Liver (tissue), 8 donors: ENCODE measurements at regions not wholly inside any gene's neighbourhood (a gene's known extent, or its start where the extent isn't known, plus 50 kb on each side); places are given as distances from the start of the nearest gene placed in this dataset.

ENCODE experiments used
- DNase-seq: peaks from one replicate; pipeline ENCODE4 v3.0.0-alpha.2; 2017; ENCODE audit warnings: low spot score
- H3K27ac ChIP-seq, 2 donors: one replicate each; pipeline ENCODE4 v1.7.0; 2013; ENCODE audit warnings: inconsistent platforms in 2 of 2, low read length in 2 of 2, control low read depth in 1 of 2, low read depth in 1 of 2, mild to moderate bottlenecking in 1 of 2
- H3K27me3 ChIP-seq, 4 donors: one replicate each; pipeline versions ENCODE4 v1.6.1 to v1.7.0; 2013; ENCODE audit warnings: low read length in 3 of 4, inconsistent platforms in 1 of 4, mild to moderate bottlenecking in 1 of 4, moderate library complexity in 1 of 4; ENCODE audit not compliant: control insufficient read depth in 4 of 4, insufficient read depth in 4 of 4
- H3K36me3 ChIP-seq, 4 donors: one replicate each; pipeline versions ENCODE4 v1.6.1 to v1.7.0; 2013; ENCODE audit warnings: low read length in 3 of 4, mild to moderate bottlenecking in 3 of 4, low read depth in 1 of 4, moderate library complexity in 1 of 4; ENCODE audit not compliant: control insufficient read depth in 4 of 4, insufficient read depth in 3 of 4
- H3K4me1 ChIP-seq, 4 donors: one replicate each; pipeline versions ENCODE4 v1.6.1 to v1.7.0; 2013; ENCODE audit warnings: low read length in 3 of 4, mild to moderate bottlenecking in 3 of 4, moderate library complexity in 1 of 4; ENCODE audit not compliant: control insufficient read depth in 4 of 4, insufficient read depth in 4 of 4
- H3K4me3 ChIP-seq, 3 donors: one replicate each; pipeline versions ENCODE4 v1.6.1 to v1.7.0; 2013; ENCODE audit warnings: low read length in 3 of 3, control low read depth in 1 of 3, low read depth in 1 of 3, mild to moderate bottlenecking in 1 of 3
- H3K9ac ChIP-seq, 2 donors: one replicate each; pipeline ENCODE4 v1.7.0; 2013; ENCODE audit warnings: low read length in 2 of 2, mild to moderate bottlenecking in 2 of 2, moderate library complexity in 2 of 2, control low read depth in 1 of 2, low read depth in 1 of 2
- H3K9me3 ChIP-seq, 4 donors: one replicate each; pipeline versions ENCODE4 v1.6.1 to v1.7.0; 2013; ENCODE audit warnings: low read length in 3 of 4; ENCODE audit not compliant: control insufficient read depth in 4 of 4
- EGR1 ChIP-seq, 2 donors: IDR thresholded peaks; 2 replicates each; pipeline ENCODE4 v1.6.1; 2016 to 2018; ENCODE audit warnings: antibody characterized with exemption in 2 of 2, low read depth in 2 of 2
- FOXA1 ChIP-seq: IDR thresholded peaks from 2 replicates; pipeline ENCODE4 v1.6.1; 2016; ENCODE audit warnings: antibody characterized with exemption
- FOXA2 ChIP-seq: IDR thresholded peaks from 2 replicates; pipeline ENCODE4 v1.6.1; 2016; ENCODE audit warnings: antibody characterized with exemption
- GABPA ChIP-seq, 2 donors: IDR thresholded peaks in 1 of 2; conservative IDR thresholded peaks in 1 of 2; 2 replicates each; pipeline ENCODE4 v1.6.1; 2016; ENCODE audit warnings: antibody characterized with exemption in 2 of 2, mild to moderate bottlenecking in 1 of 2, moderate library complexity in 1 of 2
- HNF4A ChIP-seq, 2 donors: conservative IDR thresholded peaks; 2 replicates each; pipeline ENCODE4 v1.6.1; 2016; ENCODE audit warnings: antibody characterized with exemption in 2 of 2, mild to moderate bottlenecking in 2 of 2
- HNF4G ChIP-seq: IDR thresholded peaks from 2 replicates; pipeline ENCODE4 v1.6.1; 2016; ENCODE audit warnings: antibody characterized with exemption
- JUND ChIP-seq, 2 donors: IDR thresholded peaks; 2 replicates each; pipeline ENCODE4 v1.6.1; 2016; ENCODE audit warnings: antibody characterized with exemption in 2 of 2
- MAX ChIP-seq: IDR thresholded peaks from 2 replicates; pipeline ENCODE4 v1.6.1; 2016; ENCODE audit warnings: antibody characterized with exemption
- NR2F2 ChIP-seq: IDR thresholded peaks from 2 replicates; pipeline ENCODE4 v1.6.1; 2016; ENCODE audit warnings: antibody characterized with exemption
- RAD21 ChIP-seq, 2 donors: IDR thresholded peaks; 2 replicates each; pipeline ENCODE4 v1.6.1; 2016; ENCODE audit warnings: antibody characterized with exemption in 2 of 2, mild to moderate bottlenecking in 2 of 2
- RXRA ChIP-seq, 2 donors: IDR thresholded peaks; 2 replicates each; pipeline ENCODE4 v1.6.1; 2017 to 2018; ENCODE audit warnings: antibody characterized with exemption in 2 of 2, mild to moderate bottlenecking in 1 of 2
- SP1 ChIP-seq: IDR thresholded peaks from 2 replicates; pipeline ENCODE4 v1.6.1; 2018; ENCODE audit warnings: antibody characterized with exemption, mild to moderate bottlenecking
- TAF1 ChIP-seq: conservative IDR thresholded peaks from 2 replicates; pipeline ENCODE4 v1.6.1; 2016; ENCODE audit warnings: antibody characterized with exemption, mild to moderate bottlenecking
- YY1 ChIP-seq: IDR thresholded peaks from 2 replicates; pipeline ENCODE4 v1.6.1; 2016; ENCODE audit warnings: antibody characterized with exemption, mild to moderate bottlenecking
- WGBS: extraction: QIAGEN DNeasy Blood & Tissue Kit; methylation state at CpG from one replicate; pipeline ENCODE4 v1.1.7; 2013; 5-methylcytosine and 5-hydroxymethylcytosine counted together
- TF ChIP-seq, protein P1 (sequence below): fragments of 150-350 bp; IDR thresholded peaks from 2 replicates; pipeline ENCODE4 v1.5.1; 2017; ENCODE audit warnings: improper control_type of control experiment, low read depth, low read length; ENCODE audit not compliant: missing input control
- TF ChIP-seq, protein P2 (sequence below): IDR thresholded peaks from 2 replicates; pipeline ENCODE4 v1.6.1; 2016; ENCODE audit warnings: antibody characterized with exemption
- TF ChIP-seq, protein P3 (sequence below): IDR thresholded peaks from 2 replicates; pipeline ENCODE4 v1.6.1; 2016; ENCODE audit warnings: antibody characterized with exemption, mild to moderate bottlenecking
- TF ChIP-seq, protein P4 (sequence below): IDR thresholded peaks from 2 replicates; pipeline ENCODE4 v1.6.1; 2016; ENCODE audit warnings: antibody characterized with exemption
- donor health status: healthy.
- donor health status: healthy.
- donor health status: healthy.
- donor health status: healthy.
- donor health status: healthy.

DNA sequence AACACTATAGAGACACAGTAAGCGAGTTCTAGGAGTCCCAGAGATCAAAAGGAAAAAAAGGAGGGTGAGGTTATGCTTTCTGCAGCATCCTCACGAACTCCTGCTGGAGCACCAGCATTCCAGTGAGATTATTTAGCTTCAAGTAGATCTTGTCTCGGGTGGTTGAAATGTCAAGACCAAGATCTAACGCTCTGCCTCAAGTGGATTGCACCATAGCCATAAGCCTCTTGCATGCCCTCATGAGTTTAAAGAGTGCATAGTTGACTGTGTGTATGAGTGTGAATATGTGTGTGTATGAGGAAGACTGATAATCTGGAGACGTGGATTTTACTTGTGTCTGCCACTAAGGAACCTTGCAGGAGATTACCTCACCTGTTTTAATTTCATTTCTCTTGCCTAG lies 335.3 kb upstream of the ADAMTSL1 start:
- H3K9ac ChIP-seq = no peak overlapping the region
- no peak overlapping the region for H3K4me3 ChIP-seq
- no peaks in the 10 kb centered on the region for H3K9me3 ChIP-seq
- TF ChIP-seq RXRA (IDR thresholded peaks at IDR 0.05) (no peak), TAF1 (no peak), FOXA2 (no peak), JUND (IDR thresholded peaks at IDR 0.05) (no peak), YY1 (no peak), HNF4A (conservative IDR thresholded peaks at IDR 0.05) (no peak), FOXA1 (no peak), MAX (no peak), RAD21 (IDR thresholded peaks at IDR 0.05) (no peak), EGR1 (IDR thresholded peaks at IDR 0.05; ENCODE audit: low read depth in 2 of 2) (no peak), SP1 (no peak), NR2F2 (no peak), HNF4G (no peak), GABPA (IDR thresholded peaks at IDR 0.05 in 1 of 2, conservative IDR thresholded peaks at IDR 0.05 in 1 of 2) (no peak)
- TF ChIP-seq, protein P1, sequence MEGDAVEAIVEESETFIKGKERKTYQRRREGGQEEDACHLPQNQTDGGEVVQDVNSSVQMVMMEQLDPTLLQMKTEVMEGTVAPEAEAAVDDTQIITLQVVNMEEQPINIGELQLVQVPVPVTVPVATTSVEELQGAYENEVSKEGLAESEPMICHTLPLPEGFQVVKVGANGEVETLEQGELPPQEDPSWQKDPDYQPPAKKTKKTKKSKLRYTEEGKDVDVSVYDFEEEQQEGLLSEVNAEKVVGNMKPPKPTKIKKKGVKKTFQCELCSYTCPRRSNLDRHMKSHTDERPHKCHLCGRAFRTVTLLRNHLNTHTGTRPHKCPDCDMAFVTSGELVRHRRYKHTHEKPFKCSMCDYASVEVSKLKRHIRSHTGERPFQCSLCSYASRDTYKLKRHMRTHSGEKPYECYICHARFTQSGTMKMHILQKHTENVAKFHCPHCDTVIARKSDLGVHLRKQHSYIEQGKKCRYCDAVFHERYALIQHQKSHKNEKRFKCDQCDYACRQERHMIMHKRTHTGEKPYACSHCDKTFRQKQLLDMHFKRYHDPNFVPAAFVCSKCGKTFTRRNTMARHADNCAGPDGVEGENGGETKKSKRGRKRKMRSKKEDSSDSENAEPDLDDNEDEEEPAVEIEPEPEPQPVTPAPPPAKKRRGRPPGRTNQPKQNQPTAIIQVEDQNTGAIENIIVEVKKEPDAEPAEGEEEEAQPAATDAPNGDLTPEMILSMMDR = no peak
- TF ChIP-seq, protein P2, sequence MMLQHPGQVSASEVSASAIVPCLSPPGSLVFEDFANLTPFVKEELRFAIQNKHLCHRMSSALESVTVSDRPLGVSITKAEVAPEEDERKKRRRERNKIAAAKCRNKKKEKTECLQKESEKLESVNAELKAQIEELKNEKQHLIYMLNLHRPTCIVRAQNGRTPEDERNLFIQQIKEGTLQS = no peak
- TF ChIP-seq, protein P3, sequence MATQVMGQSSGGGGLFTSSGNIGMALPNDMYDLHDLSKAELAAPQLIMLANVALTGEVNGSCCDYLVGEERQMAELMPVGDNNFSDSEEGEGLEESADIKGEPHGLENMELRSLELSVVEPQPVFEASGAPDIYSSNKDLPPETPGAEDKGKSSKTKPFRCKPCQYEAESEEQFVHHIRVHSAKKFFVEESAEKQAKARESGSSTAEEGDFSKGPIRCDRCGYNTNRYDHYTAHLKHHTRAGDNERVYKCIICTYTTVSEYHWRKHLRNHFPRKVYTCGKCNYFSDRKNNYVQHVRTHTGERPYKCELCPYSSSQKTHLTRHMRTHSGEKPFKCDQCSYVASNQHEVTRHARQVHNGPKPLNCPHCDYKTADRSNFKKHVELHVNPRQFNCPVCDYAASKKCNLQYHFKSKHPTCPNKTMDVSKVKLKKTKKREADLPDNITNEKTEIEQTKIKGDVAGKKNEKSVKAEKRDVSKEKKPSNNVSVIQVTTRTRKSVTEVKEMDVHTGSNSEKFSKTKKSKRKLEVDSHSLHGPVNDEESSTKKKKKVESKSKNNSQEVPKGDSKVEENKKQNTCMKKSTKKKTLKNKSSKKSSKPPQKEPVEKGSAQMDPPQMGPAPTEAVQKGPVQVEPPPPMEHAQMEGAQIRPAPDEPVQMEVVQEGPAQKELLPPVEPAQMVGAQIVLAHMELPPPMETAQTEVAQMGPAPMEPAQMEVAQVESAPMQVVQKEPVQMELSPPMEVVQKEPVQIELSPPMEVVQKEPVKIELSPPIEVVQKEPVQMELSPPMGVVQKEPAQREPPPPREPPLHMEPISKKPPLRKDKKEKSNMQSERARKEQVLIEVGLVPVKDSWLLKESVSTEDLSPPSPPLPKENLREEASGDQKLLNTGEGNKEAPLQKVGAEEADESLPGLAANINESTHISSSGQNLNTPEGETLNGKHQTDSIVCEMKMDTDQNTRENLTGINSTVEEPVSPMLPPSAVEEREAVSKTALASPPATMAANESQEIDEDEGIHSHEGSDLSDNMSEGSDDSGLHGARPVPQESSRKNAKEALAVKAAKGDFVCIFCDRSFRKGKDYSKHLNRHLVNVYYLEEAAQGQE = no peak
- TF ChIP-seq, protein P4, sequence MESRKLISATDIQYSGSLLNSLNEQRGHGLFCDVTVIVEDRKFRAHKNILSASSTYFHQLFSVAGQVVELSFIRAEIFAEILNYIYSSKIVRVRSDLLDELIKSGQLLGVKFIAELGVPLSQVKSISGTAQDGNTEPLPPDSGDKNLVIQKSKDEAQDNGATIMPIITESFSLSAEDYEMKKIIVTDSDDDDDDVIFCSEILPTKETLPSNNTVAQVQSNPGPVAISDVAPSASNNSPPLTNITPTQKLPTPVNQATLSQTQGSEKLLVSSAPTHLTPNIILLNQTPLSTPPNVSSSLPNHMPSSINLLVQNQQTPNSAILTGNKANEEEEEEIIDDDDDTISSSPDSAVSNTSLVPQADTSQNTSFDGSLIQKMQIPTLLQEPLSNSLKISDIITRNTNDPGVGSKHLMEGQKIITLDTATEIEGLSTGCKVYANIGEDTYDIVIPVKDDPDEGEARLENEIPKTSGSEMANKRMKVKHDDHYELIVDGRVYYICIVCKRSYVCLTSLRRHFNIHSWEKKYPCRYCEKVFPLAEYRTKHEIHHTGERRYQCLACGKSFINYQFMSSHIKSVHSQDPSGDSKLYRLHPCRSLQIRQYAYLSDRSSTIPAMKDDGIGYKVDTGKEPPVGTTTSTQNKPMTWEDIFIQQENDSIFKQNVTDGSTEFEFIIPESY = no peak
- 66% methylated on average over 5 of the region's 5 CpGs for WGBS
- H3K36me3 ChIP-seq = no peaks in the 10 kb centered on the region
- no peaks in the 10 kb centered on the region for H3K4me1 ChIP-seq
- no peak overlapping the region for H3K27ac ChIP-seq
- H3K27me3 ChIP-seq = no peaks in the 10 kb centered on the region
- no peak for DNase-seq

- no peak overlapping the region for H3K4me3 ChIP-seq
- no peaks in the 10 kb centered on the region for H3K9me3 ChIP-seq
- 86% methylated on average over 2 of the region's 2 CpGs for WGBS
- no peak overlapping the region for H3K9ac ChIP-seq
- no peak for DNase-seq
- H3K27me3 ChIP-seq = no peaks in the 10 kb centered on the region
- H3K36me3 ChIP-seq = no peaks in the 10 kb centered on the region
- no peak overlapping the region for H3K27ac ChIP-seq
- H3K4me1 ChIP-seq = no peaks in the 10 kb centered on the region
- TF ChIP-seq GABPA (IDR thresholded peaks at IDR 0.05 in 1 of 2, conservative IDR thresholded peaks at IDR 0.05 in 1 of 2) (no peak), JUND (IDR thresholded peaks at IDR 0.05) (no peak), FOXA2 (no peak), RAD21 (IDR thresholded peaks at IDR 0.05) (no peak), SP1 (no peak), HNF4A (conservative IDR thresholded peaks at IDR 0.05) (no peak), YY1 (no peak), NR2F2 (no peak)
- TF ChIP-seq, protein P4 = no peak
- TF ChIP-seq, protein P1 = no peak
- TF ChIP-seq, protein P2 = no peak
Observed at GRCh38 chr9:18141681-18142080, 332.3 kb upstream of the ADAMTSL1 start.
